ENCODE measurements at regions not wholly inside any gene's neighbourhood (a gene's known extent, or its start where the extent isn't known, plus 50 kb on each side); places are given as distances from the start of the nearest gene placed in this dataset.

DNA sequence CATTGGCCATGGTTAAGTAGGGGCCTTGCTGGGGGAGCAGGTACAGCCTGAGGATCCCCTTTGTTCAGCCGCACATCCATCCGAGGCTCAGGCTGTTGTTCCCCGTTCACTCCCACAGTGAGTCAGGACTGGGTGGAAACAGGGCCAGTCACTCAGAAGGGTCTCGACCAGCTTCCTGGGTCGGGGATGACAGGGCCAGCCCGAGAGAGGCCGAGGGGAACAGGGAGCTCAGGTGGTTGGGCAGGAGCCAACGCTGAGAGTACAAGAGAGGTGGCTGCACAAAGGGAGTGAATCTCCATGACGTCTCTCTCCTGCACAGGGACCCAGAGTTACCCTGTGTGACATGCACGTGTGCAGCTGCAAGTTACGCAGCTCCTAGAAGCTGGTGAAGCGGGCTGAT is 97.2 kb upstream of the SHANK2 start:
- no peak overlapping the region for H3K4me3 Mint-ChIP-seq
- no peaks in the 10 kb centered on the region for H3K9me3 Mint-ChIP-seq
- no peaks in the 10 kb centered on the region for H3K4me1 Mint-ChIP-seq (ENCODE audit: low read depth in 2 of 2)
- no peaks in the 10 kb centered on the region for H3K36me3 Mint-ChIP-seq
- DNase-seq (ENCODE audit: low spot score) (no peak), ATAC-seq (peak; percentile 5 to 43)
- peaks cover 17 to 45% of the 10 kb centered on the region in 2 donors for H3K27me3 Mint-ChIP-seq
- H3K27ac Mint-ChIP-seq: no peak overlapping the region

DNA sequence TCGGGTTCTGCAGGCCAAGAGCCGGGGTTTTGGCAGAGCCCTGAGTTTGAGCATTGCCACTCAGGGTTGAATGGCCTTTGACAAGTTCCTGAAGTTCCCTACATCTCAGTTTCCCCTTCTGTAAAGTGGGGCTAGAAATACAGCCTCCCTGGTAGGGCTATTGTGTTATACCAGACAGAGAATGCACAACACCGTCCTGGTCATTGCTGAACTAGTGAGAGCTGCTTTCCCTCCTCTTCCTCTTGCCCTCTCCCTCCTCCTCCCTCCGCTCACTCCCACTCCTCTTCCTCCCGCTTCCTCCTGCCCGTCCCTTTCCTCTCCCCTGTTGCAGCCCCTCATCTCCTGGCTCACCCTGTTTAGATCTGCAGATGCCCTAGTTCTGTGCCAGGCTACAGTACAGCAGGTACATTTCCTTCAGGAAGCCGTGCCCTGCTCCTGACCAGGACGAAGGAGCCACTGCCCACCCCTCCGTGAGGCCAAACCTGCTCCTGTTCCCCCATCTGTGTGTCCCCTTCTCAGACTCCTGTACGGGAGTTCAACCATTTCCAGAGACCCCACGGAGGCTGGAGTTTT is 91.5 kb upstream of the SHANK2 start:
- DNase-seq (ENCODE audit: low spot score) (peak; percentile 49), ATAC-seq (no peak)
- H3K36me3 Mint-ChIP-seq: no peaks in the 10 kb centered on the region

DNA sequence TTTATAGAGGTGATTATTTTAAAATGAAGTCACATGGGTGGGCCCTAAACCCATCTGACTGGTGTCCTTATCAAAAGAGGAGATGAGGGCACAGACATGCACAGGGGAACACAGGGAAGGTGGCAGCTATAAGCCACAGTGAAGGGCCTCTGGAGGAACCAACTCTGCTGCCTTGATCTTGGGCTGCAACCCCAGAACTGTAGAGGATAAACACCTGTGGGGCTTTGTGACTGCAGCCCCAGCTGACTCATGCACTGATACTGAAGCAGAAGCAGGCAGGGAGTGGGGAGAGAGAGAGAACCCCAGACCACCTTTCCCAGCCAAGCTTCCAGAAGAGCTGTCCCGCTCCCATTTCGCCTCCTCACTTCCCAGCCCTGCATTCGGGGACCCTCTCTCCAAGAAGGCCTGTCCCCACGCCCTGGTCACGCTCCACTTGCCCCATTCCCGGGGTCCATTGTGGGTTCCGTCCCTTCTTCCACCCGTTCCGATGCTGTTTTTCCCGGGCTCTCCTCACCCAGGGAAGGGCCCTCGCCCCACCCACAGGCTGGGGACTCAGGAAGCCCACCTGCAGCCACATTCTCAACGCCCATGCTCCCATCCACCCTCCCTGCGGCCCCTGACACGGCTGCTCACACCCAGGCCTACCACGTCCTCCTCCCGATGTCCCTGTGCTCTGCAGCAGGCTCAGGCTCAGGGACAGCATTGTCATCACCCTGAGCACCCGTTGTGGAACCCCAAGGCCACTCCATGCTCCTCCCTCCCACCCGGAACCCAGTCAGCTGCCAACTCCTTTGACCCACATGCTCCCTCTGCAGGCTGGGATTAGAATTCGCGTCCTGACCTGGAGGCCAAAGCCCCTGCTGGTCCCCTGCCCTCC is 90.8 kb upstream of the SHANK2 start:
- no peak overlapping the region for H3K27ac Mint-ChIP-seq
- H3K27me3 Mint-ChIP-seq: peaks cover 24 to 38% of the 10 kb centered on the region in 2 donors

More for the DNA sequence above, 91.5 kb upstream of the SHANK2 start:
- H3K27ac Mint-ChIP-seq: no peak overlapping the region
- peaks cover 25 to 45% of the 10 kb centered on the region in 2 donors for H3K27me3 Mint-ChIP-seq
- H3K4me3 Mint-ChIP-seq: no peak overlapping the region
- H3K4me1 Mint-ChIP-seq (ENCODE audit: low read depth in 2 of 2): no peaks in the 10 kb centered on the region
- H3K9me3 Mint-ChIP-seq: no peaks in the 10 kb centered on the region

DNA sequence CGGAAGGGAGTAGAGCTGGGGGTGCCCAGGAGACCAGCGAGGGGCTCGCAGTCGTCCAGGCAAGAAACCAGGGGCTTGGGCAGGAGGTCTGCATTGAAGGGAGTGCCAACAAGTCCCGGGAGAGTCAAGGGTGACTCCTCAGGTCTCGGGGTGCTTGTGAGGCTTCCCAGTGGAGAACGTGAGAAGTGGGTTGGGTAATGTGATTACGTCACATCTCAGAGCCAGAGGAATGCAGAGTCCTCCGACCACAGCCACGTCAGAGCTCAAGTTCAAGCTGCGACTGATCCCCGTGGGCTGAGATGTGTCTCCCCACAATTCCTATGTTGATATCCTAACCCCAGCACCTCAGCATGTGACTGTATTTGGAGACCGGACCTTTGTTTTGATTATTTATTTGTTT is 89.7 kb upstream of the SHANK2 start:
- Mint-ChIP-seq H3K27ac (no peak overlapping the region), H3K4me3 (no peak overlapping the region), H3K36me3 (no peaks in the 10 kb centered on the region), H3K27me3 (peaks cover 22 to 28% of the 10 kb centered on the region in 2 donors), H3K9me3 (no peaks in the 10 kb centered on the region), H3K4me1 (ENCODE audit: low read depth in 2 of 2) (no peaks in the 10 kb centered on the region)
- DNase-seq (ENCODE audit: low spot score) (peak; percentile 56), ATAC-seq (no peak)

More for the DNA sequence above, 90.8 kb upstream of the SHANK2 start:
- H3K4me3 Mint-ChIP-seq: no peak overlapping the region
- ATAC-seq (no peak), DNase-seq (ENCODE audit: low spot score) (peak; percentile 53)
- no peaks in the 10 kb centered on the region for H3K9me3 Mint-ChIP-seq
- no peaks in the 10 kb centered on the region for H3K36me3 Mint-ChIP-seq
- H3K4me1 Mint-ChIP-seq (ENCODE audit: low read depth in 2 of 2): no peaks in the 10 kb centered on the region

DNA sequence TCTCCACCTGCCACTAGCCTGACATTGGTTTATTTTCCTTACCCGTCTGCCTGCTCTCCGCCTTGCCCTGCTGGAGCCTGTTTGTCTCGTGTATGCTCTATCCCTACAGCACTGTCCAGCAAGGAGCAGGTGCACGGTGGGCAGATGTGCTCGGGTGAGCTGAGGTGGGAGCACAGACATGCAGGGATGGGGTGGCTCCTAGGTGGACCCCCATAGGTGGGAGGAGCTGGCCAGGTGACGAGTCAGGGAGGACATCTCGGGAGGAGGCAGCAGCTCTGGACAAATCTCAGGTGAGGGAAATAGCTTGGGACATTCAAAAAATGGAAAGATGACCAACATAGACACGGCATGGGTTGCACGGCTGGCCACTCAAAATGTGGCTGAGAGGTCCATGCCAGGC is 89.2 kb upstream of the SHANK2 start:
- DNase-seq (ENCODE audit: low spot score): peak; percentile 25
- ATAC-seq: no peak
- Mint-ChIP-seq H3K27ac (no peak overlapping the region), H3K36me3 (no peaks in the 10 kb centered on the region), H3K27me3 (peaks cover 18 to 22% of the 10 kb centered on the region in 2 donors), H3K4me1 (ENCODE audit: low read depth in 2 of 2) (no peaks in the 10 kb centered on the region), H3K4me3 (no peak overlapping the region), H3K9me3 (no peaks in the 10 kb centered on the region)

DNA sequence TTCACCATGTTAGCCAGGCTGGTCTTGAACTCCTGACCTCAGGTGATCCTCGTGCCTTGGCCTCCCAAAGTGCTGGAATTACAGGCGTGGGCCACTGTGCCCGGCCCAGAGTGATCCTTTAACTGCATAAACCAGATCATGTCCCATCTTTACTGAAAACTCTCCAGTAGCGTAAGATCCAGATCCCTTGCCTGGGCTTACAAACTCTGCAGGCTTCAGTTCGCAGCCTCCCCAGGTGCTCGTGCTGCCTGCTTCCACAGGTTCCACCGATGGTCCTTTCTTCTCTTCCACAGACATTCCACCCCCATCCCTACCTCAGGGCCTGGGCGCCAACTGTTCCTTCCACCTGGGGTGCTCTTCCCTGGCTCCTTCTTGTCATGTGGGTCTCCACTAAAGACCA is 88.8 kb upstream of the SHANK2 start:
- Mint-ChIP-seq H3K4me1 (ENCODE audit: low read depth in 2 of 2) (no peaks in the 10 kb centered on the region), H3K9me3 (no peaks in the 10 kb centered on the region), H3K4me3 (no peak overlapping the region), H3K36me3 (no peaks in the 10 kb centered on the region), H3K27ac (no peak overlapping the region), H3K27me3 (peaks cover 16 to 18% of the 10 kb centered on the region in 2 donors)
- DNase-seq (ENCODE audit: low spot score): no peak
- ATAC-seq: no peak

DNA sequence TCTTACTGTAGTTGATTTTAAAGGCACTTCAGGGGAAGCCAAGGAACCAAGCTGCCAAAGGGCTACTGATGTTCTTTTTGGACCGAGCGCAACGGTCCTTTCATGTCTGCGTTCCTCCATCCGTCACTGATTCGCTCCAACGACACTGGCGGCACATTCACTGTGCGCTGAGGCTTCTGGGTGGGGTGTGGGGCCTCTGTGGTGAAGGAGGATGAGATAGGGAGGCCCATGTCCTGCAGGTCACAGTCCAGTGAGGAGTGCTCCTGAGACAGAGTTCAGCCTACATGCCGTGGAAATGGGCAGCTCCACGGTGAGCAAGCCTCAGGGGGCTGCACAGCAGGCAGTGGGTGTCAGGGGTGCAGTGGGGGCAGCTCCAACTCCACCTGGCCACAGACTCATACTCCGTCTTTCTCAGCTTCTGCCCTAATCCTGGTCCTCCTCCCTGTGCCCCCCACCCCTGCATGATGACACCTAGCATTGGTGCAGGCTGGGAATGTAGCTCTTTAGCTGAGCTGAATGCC is 87.8 kb upstream of the SHANK2 start:
- Mint-ChIP-seq H3K27me3 (peaks cover 15 to 16% of the 10 kb centered on the region in 2 donors), H3K4me1 (ENCODE audit: low read depth in 2 of 2) (no peaks in the 10 kb centered on the region), H3K4me3 (no peak overlapping the region), H3K27ac (no peak overlapping the region), H3K9me3 (no peaks in the 10 kb centered on the region), H3K36me3 (no peaks in the 10 kb centered on the region)
- DNase-seq (ENCODE audit: low spot score) (peak; percentile 29), ATAC-seq (no peak)

DNA sequence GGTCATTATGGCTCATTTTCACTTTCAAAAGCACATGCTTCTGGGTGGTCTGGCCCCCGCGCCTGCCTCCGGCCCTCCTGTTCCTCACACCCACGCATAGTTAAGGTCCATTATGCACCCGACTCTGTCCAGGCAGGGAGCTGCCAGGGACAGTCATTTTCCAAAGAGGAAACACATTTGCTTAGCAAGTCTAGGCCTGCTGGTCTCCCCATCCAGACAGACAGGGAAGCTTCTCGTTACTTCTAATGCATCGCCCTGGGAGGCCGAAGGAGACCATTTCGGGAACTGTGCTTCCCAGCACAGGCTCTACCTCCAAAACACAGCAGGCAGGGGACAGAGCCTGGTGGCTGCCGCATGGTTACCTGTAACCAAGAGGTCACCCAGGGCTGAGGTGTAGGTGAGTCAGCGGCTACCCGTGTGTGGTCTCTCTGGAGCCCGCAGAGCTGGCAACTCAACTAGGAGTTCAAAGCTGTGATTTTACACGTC is 87.1 kb upstream of the SHANK2 start:
- peaks cover 14 to 15% of the 10 kb centered on the region in 2 donors for H3K27me3 Mint-ChIP-seq
- H3K9me3 Mint-ChIP-seq: no peaks in the 10 kb centered on the region
- H3K4me1 Mint-ChIP-seq (ENCODE audit: low read depth in 2 of 2): no peaks in the 10 kb centered on the region
- no peak overlapping the region for H3K27ac Mint-ChIP-seq
- DNase-seq (ENCODE audit: low spot score) (peak; percentile 23), ATAC-seq (no peak)
- no peaks in the 10 kb centered on the region for H3K36me3 Mint-ChIP-seq
- H3K4me3 Mint-ChIP-seq: no peak overlapping the region

DNA sequence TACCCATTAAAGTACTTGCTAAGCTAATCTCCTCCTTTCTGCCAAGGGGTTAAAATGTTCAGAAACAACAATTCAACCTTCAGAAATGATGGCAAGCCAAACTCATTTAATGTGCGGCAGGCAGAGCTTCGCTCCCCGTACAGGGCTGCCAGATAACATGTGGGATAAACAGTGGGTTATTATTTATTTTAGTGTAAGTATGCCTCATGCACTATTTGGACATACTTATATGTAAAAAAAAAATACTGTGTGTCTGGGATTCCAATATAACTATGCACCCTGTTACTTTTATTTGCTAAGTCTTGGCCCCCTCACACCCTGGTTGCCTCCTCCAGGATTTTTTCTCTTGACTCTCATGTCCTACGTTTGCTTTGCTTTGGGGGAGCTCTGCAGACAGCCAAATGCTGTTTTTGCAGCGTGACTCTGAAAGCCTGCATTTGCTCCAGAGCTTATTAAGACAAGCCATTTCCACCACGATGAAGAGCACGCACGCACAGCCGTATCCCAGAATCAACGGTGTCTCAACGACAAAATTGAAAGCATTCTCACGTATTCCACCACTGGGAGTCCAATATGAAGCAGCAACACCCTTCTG is 86.5 kb upstream of the SHANK2 start:
- DNase-seq (ENCODE audit: low spot score) (no peak), ATAC-seq (no peak)
- Mint-ChIP-seq H3K27ac (no peak overlapping the region), H3K36me3 (no peaks in the 10 kb centered on the region), H3K9me3 (no peaks in the 10 kb centered on the region), H3K4me3 (no peak overlapping the region), H3K27me3 (peaks cover 14 to 15% of the 10 kb centered on the region in 2 donors), H3K4me1 (ENCODE audit: low read depth in 2 of 2) (no peaks in the 10 kb centered on the region)

DNA sequence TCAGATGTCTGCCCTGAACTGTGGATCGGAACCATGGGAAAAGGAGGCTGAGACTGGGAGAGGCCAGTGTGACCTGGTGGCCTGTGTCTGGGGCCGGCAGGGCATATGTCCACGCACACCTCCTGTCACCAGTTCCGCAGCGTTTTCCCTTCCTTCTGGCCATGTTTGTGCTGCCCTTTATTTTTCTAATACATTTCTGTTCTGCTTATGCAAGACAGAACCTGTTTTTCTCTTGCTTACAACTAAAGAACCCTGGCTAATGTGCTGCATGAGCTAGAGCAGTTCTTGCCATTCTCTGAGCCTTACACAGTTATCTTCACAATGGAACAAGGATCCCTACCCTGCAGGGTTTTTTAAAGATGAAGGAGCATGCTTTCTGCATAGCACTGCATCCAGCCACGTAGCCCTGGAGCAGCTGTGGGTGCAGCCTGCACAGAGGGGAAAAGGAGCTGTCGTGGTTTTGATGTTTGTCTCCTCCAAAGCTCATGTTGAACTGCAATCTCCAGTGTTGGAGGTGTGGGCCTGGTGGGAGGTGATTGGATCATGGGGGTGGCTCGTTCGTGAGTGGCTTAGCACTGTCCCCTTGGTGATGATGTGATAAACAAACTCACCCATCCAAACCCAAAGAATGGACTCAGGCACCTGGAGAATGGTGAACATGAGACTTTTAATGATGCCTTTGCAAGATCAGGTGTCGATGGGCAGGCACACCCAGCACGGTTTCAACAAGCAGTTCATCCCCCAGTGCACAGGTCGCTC is 84.8 kb upstream of the SHANK2 start:
- no peaks in the 10 kb centered on the region for H3K36me3 Mint-ChIP-seq
- DNase-seq (ENCODE audit: low spot score): no peak
- no peak overlapping the region for H3K27ac Mint-ChIP-seq
- no peaks in the 10 kb centered on the region for H3K4me1 Mint-ChIP-seq (ENCODE audit: low read depth in 2 of 2)
- H3K27me3 Mint-ChIP-seq: peaks cover 14 to 15% of the 10 kb centered on the region in 2 donors
- ATAC-seq: no peak
- H3K4me3 Mint-ChIP-seq: no peak overlapping the region
- H3K9me3 Mint-ChIP-seq: peaks cover 3% of the 10 kb centered on the region

DNA sequence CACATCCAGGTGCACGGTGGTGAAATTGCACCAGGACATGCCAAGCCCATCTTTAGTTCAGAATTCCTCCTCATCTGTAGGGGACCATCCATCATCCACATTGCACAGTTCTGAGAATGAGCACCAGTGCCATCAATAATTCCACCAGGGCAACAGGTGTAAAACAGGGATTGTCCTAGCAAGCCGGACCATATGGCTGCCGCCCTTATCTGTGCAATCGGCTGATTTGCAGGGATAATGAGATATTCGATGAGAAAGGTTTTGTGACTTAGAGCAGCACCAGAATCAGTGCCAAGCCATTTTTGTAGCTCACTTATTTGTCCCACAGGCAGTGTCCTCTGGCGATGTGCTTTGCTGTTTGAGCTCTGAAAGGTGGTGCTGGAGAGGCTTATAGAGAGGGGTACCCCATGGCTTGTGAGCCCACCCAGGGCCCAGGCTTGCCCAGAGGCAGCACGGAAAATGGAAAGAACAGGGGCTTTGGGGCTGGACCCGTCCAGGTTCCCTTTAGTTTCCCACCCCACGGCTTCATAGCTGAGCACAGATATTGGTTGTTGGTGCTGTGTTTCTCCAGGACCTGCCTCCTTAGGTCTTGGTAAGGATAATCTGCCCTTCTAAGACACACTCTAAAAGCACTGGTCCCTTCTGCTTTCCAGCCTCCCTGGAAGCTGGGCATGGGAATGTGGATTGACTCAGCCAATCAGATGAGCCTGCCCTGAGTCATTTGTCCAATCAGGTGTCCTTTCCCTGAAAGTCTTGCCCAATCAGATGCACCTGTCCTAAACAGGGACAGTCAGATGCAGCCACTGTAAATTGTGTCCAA is 84.0 kb upstream of the SHANK2 start:
- Mint-ChIP-seq H3K4me1 (ENCODE audit: low read depth in 2 of 2) (no peaks in the 10 kb centered on the region), H3K27me3 (peaks cover 8 to 9% of the 10 kb centered on the region in 2 donors), H3K27ac (no peak overlapping the region), H3K9me3 (peaks cover 3% of the 10 kb centered on the region), H3K4me3 (no peak overlapping the region), H3K36me3 (no peaks in the 10 kb centered on the region)
- peak; percentile 20 for DNase-seq (ENCODE audit: low spot score)
- no peak for ATAC-seq

DNA sequence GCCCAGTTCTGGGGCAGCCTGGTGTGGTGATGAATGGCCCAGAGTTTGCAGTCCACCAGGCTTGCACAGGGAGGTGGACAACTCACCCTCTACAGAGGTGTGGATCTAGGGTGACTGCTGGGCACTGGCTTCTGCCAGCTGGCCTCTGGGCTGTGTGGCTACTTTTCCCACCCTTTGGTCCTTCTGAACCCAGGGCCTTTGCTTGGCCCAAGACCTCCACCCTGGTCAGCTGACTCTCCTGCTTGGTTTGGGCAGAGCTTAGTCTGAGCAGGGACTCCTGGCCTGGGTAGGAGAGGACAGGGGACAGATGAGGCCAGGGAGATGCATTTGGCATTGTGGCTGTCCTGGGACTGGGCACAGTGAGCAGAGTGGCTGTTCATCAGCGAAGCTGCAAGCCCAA is 83.0 kb upstream of the SHANK2 start:
- Mint-ChIP-seq H3K4me3 (no peak overlapping the region), H3K9me3 (peaks cover 3% of the 10 kb centered on the region), H3K27me3 (peaks cover 1 to 5% of the 10 kb centered on the region in 2 donors), H3K36me3 (no peaks in the 10 kb centered on the region), H3K4me1 (ENCODE audit: low read depth in 2 of 2) (no peaks in the 10 kb centered on the region), H3K27ac (no peak overlapping the region)
- ATAC-seq (peak in 1 of 2 donors; percentile 12), DNase-seq (ENCODE audit: low spot score) (peak; percentile 22)

DNA sequence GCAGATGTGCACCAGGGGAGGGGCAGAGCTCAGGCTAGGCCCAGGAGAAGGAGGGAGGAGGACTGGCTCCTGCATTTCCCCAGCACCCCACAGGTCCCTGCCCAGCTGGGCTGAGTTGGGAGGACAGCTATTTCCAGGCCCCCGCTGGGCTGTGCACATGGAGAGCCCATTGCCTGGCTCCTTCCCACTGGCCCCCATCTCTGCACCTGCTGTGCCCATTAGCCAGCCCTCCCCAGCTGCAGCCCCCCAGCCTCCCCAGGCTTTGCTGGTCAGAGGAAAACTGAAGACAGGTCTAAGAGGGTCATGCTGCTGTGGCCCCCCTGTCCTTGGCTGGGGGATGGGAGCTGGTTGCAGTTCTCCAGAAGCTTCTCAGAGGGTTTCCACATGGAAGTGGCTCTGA is 81.8 kb upstream of the SHANK2 start:
- H3K4me3 Mint-ChIP-seq: no peak overlapping the region
- ATAC-seq (no peak), DNase-seq (ENCODE audit: low spot score) (no peak)
- no peak overlapping the region for H3K27ac Mint-ChIP-seq
- no peaks in the 10 kb centered on the region for H3K36me3 Mint-ChIP-seq
- peaks cover 0 to 7% of the 10 kb centered on the region in 2 donors for H3K27me3 Mint-ChIP-seq
- H3K9me3 Mint-ChIP-seq: peaks cover 3% of the 10 kb centered on the region
- H3K4me1 Mint-ChIP-seq (ENCODE audit: low read depth in 2 of 2): no peaks in the 10 kb centered on the region

Measured in natural killer cell treated with Interleukin-12 subunit alpha and Interleukin-12 subunit beta and Interleukin-15 and Interleukin-18, amount 100 ng/mL, for 72 hours (primary cell).